ENCODE measurements at regions not wholly inside any gene's neighbourhood (a gene's known extent, or its start where the extent isn't known, plus 50 kb on each side); places are given as distances from the start of the nearest gene placed in this dataset.

DNA sequence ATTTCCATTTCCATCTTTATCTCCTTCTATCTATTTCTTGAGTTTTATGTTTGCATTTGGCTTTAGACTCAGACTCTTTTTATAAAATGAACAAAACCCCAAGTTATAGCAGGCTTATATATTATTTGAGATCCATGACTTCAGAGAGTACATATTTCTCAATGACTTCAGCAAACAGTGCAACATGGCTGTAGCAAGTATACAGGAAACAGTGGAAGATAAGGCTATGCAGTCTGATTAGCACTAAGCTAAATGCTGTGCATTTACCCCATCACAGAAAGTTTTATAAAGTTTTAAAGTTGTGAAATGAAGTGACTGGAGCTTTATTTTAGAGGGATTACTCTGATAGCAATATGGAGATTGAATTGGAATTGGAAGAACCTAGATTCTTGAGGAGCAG is 463.5 kb upstream of the TGFBR2 start:
- TF ChIP-seq EZH2phosphoT487 (IDR thresholded peaks at IDR 0.05; ENCODE audit: borderline replicate concordance, low read length) (no peak), CTCF (IDR thresholded peaks at IDR 0.05; ENCODE audit: low read depth, low read length, poor library complexity, severe bottlenecking) (no peak)
- Histone ChIP-seq H3K9me3 (ENCODE audit: control insufficient read depth, insufficient read depth, low read length) (no peaks in the 10 kb centered on the region), H3K79me2 (ENCODE audit: control insufficient read depth, low read length) (no peaks in the 10 kb centered on the region), H4K20me1 (ENCODE audit: control insufficient read depth, insufficient read depth, low read depth, low read length) (no peaks in the 10 kb centered on the region), H3K4me1 (ENCODE audit: control insufficient read depth, low read length) (no peaks in the 10 kb centered on the region), H3K9me2 (replicated peaks; ENCODE audit: control insufficient read depth, low read length) (no peaks in the 10 kb centered on the region), H3K27me3 (ENCODE audit: control insufficient read depth, low read length) (no peaks in the 10 kb centered on the region), H3K36me3 (ENCODE audit: control insufficient read depth, low read length) (no peaks in the 10 kb centered on the region), H3F3A (ENCODE audit: control insufficient read depth, insufficient read depth) (no peaks in the 10 kb centered on the region), H3K4me3 (ENCODE audit: low read length) (no peak overlapping the region), H3K27ac (ENCODE audit: low read depth, low read length) (no peak overlapping the region), H3K4me2 (ENCODE audit: low read length) (no peak overlapping the region)

- no peak overlapping the region for H3K4me2 ChIP-seq (ENCODE audit: low read length)
- no peaks in the 10 kb centered on the region for H3K9me3 ChIP-seq (ENCODE audit: control insufficient read depth, insufficient read depth, low read length)
- H4K20me1 ChIP-seq (ENCODE audit: control insufficient read depth, insufficient read depth, low read depth, low read length), result no peaks in the 10 kb centered on the region
- no peaks in the 10 kb centered on the region for H3K36me3 ChIP-seq (ENCODE audit: control insufficient read depth, low read length)
- H3K9me2 ChIP-seq (replicated peaks; ENCODE audit: control insufficient read depth, low read length), result no peaks in the 10 kb centered on the region
- H3K4me3 ChIP-seq (ENCODE audit: low read length), result no peak overlapping the region
- H3K79me2 ChIP-seq (ENCODE audit: control insufficient read depth, low read length), result no peaks in the 10 kb centered on the region
- H3K27me3 ChIP-seq (ENCODE audit: control insufficient read depth, low read length), result no peaks in the 10 kb centered on the region
- H3F3A ChIP-seq (ENCODE audit: control insufficient read depth, insufficient read depth), result no peaks in the 10 kb centered on the region
- TF ChIP-seq EZH2phosphoT487 (IDR thresholded peaks at IDR 0.05; ENCODE audit: borderline replicate concordance, low read length), result no peak
- TF ChIP-seq CTCF (IDR thresholded peaks at IDR 0.05; ENCODE audit: low read depth, low read length, poor library complexity, severe bottlenecking), result no peak
- H3K4me1 ChIP-seq (ENCODE audit: control insufficient read depth, low read length), result no peaks in the 10 kb centered on the region
- H3K27ac ChIP-seq (ENCODE audit: low read depth, low read length), result no peak overlapping the region
Observed at GRCh38 chr3:30145281-30145680, 461.1 kb upstream of the TGFBR2 start.

GRCh38 chr3:30146978-30147377 is 459.4 kb upstream of the TGFBR2 start:
- Histone ChIP-seq H3K4me2 (ENCODE audit: low read length) (no peak overlapping the region), H3K4me3 (ENCODE audit: low read length) (no peak overlapping the region), H3K4me1 (ENCODE audit: control insufficient read depth, low read length) (no peaks in the 10 kb centered on the region), H3K27me3 (ENCODE audit: control insufficient read depth, low read length) (no peaks in the 10 kb centered on the region), H3K79me2 (ENCODE audit: control insufficient read depth, low read length) (no peaks in the 10 kb centered on the region), H3F3A (ENCODE audit: control insufficient read depth, insufficient read depth) (no peaks in the 10 kb centered on the region), H4K20me1 (ENCODE audit: control insufficient read depth, insufficient read depth, low read depth, low read length) (no peaks in the 10 kb centered on the region), H3K36me3 (ENCODE audit: control insufficient read depth, low read length) (no peaks in the 10 kb centered on the region), H3K9me2 (replicated peaks; ENCODE audit: control insufficient read depth, low read length) (no peaks in the 10 kb centered on the region), H3K9me3 (ENCODE audit: control insufficient read depth, insufficient read depth, low read length) (no peaks in the 10 kb centered on the region), H3K27ac (ENCODE audit: low read depth, low read length) (no peak overlapping the region)
- no peak for TF ChIP-seq EZH2phosphoT487 (IDR thresholded peaks at IDR 0.05; ENCODE audit: borderline replicate concordance, low read length)

GRCh38 chr3:30154853-30155252 is 451.5 kb upstream of the TGFBR2 start:
- no peak overlapping the region for H3K27ac ChIP-seq (ENCODE audit: low read depth, low read length)
- TF ChIP-seq CTCF (IDR thresholded peaks at IDR 0.05; ENCODE audit: low read depth, low read length, poor library complexity, severe bottlenecking), result no peak
- TF ChIP-seq EZH2phosphoT487 (IDR thresholded peaks at IDR 0.05; ENCODE audit: borderline replicate concordance, low read length), result no peak
- no peak overlapping the region for H3K4me3 ChIP-seq (ENCODE audit: low read length)
- no peak overlapping the region for H3K4me2 ChIP-seq (ENCODE audit: low read length)
- no peaks in the 10 kb centered on the region for H3K36me3 ChIP-seq (ENCODE audit: control insufficient read depth, low read length)
- no peaks in the 10 kb centered on the region for H3K79me2 ChIP-seq (ENCODE audit: control insufficient read depth, low read length)
- no peaks in the 10 kb centered on the region for H3K9me3 ChIP-seq (ENCODE audit: control insufficient read depth, insufficient read depth, low read length)
- H4K20me1 ChIP-seq (ENCODE audit: control insufficient read depth, insufficient read depth, low read depth, low read length), result no peaks in the 10 kb centered on the region
- H3F3A ChIP-seq (ENCODE audit: control insufficient read depth, insufficient read depth), result no peaks in the 10 kb centered on the region
- no peaks in the 10 kb centered on the region for H3K9me2 ChIP-seq (replicated peaks; ENCODE audit: control insufficient read depth, low read length)
- H3K27me3 ChIP-seq (ENCODE audit: control insufficient read depth, low read length), result no peaks in the 10 kb centered on the region
- no peaks in the 10 kb centered on the region for H3K4me1 ChIP-seq (ENCODE audit: control insufficient read depth, low read length)

All from DOHH2 (cell line).